GM12891 (cell line): ENCODE measurements at regions not wholly inside any gene's neighbourhood (a gene's known extent, or its start where the extent isn't known, plus 50 kb on each side); places are given as distances from the start of the nearest gene placed in this dataset.

Source experiments
- DNase-seq: peaks from one replicate; pipeline ENCODE4 v3.0.0; 2011; ENCODE audit warnings: low spot score; ENCODE audit not compliant: insufficient read length
- FAIRE-seq: peaks from 2 replicates; lab custom pipeline; 2011; peaks lifted over from hg19 to GRCh38; lab: Jason Lieb, UNC
- PAX5 ChIP-seq: IDR thresholded peaks from 2 replicates; pipeline ENCODE4 v1.6.1; 2011; ENCODE audit warnings: low read length, moderate library complexity, mild to moderate bottlenecking; ENCODE audit not compliant: insufficient read depth, severe bottlenecking
- POLR2A ChIP-seq: IDR thresholded peaks from 2 replicates; pipeline ENCODE4 v1.6.1; 2011; ENCODE audit warnings: low read depth, low read length, control low read depth
- POLR2AphosphoS5 ChIP-seq: IDR thresholded peaks from 2 replicates; pipeline ENCODE4 v1.6.1; 2011; ENCODE audit warnings: low read depth, low read length, control low read depth
- POU2F2 ChIP-seq: IDR thresholded peaks from 2 replicates; pipeline ENCODE4 v1.6.1; 2011; ENCODE audit warnings: low read depth, mild to moderate bottlenecking, control low read depth, low read length, moderate library complexity
- SPI1 ChIP-seq: IDR thresholded peaks from 2 replicates; pipeline ENCODE4 v1.6.1; 2011; ENCODE audit warnings: low read depth, low read length, control low read depth
- TAF1 ChIP-seq: IDR thresholded peaks from 2 replicates; pipeline ENCODE4 v1.6.1; 2011; ENCODE audit warnings: low read depth, low read length, control low read depth

GRCh38 chr15:31487811-31488436, 161.3 kb downstream of the KLF13 start:
- DNase-seq: no peak
- FAIRE-seq: no peak
- TF ChIP-seq POLR2AphosphoS5: no peak
- no peak for TF ChIP-seq TAF1
- TF ChIP-seq PAX5: no peak
- no peak for TF ChIP-seq SPI1
- TF ChIP-seq POU2F2: no peak
- no peak for TF ChIP-seq POLR2A

GRCh38 chr15:31488437-31489204, 162.0 kb downstream of the KLF13 start:
- TF ChIP-seq SPI1 (0 out of 2 replicates have a peak, but pooled peaks have one; percentile 22), POLR2AphosphoS5 (no peak)
- FAIRE-seq (peak; percentile 92), DNase-seq (peak; percentile 53)

GRCh38 chr15:31489281-31489680, 162.6 kb downstream of the KLF13 start:
- FAIRE-seq (peak; percentile 65), DNase-seq (no peak)
- no peak for TF ChIP-seq POLR2A

GRCh38 chr15:31489801-31490646, 163.4 kb downstream of the KLF13 start:
- FAIRE-seq (peak; percentile 52), DNase-seq (peak; percentile 44)
- no peak for TF ChIP-seq TAF1
- no peak for TF ChIP-seq POLR2A
- no peak for TF ChIP-seq POU2F2
- no peak for TF ChIP-seq SPI1
- TF ChIP-seq PAX5: no peak
- TF ChIP-seq POLR2AphosphoS5: no peak

- TF ChIP-seq POU2F2 (no peak), POLR2A (no peak), TAF1 (no peak), PAX5 (no peak), SPI1 (no peak), POLR2AphosphoS5 (no peak)
- FAIRE-seq: no peak
- DNase-seq: no peak
Observed at GRCh38 chr15:31494786-31495185, 168.2 kb downstream of the KLF13 start.

GRCh38 chr15:31495281-31495680, 168.6 kb downstream of the KLF13 start:
- TF ChIP-seq POLR2AphosphoS5 (no peak), PAX5 (no peak), POLR2A (no peak), POU2F2 (no peak), SPI1 (no peak), TAF1 (no peak)
- DNase-seq: no peak
- FAIRE-seq: no peak

- DNase-seq (no peak), FAIRE-seq (no peak)
- TF ChIP-seq TAF1 (no peak), SPI1 (no peak), POU2F2 (no peak), POLR2AphosphoS5 (no peak), POLR2A (no peak)
Observed at GRCh38 chr15:31497838-31498237, 171.2 kb downstream of the KLF13 start.

GRCh38 chr15:31498329-31498728, 171.7 kb downstream of the KLF13 start:
- FAIRE-seq (no peak), DNase-seq (no peak)
- TF ChIP-seq POLR2A: no peak
- no peak for TF ChIP-seq POLR2AphosphoS5
- no peak for TF ChIP-seq PAX5
- no peak for TF ChIP-seq POU2F2

- no peak for DNase-seq
- FAIRE-seq: no peak
- TF ChIP-seq TAF1: no peak
- no peak for TF ChIP-seq PAX5
- no peak for TF ChIP-seq POU2F2
- TF ChIP-seq SPI1: no peak
- TF ChIP-seq POLR2A: no peak
- TF ChIP-seq POLR2AphosphoS5: no peak
Observed at GRCh38 chr15:31498756-31499155, 172.1 kb downstream of the KLF13 start.
